HUES6 (cell line): ENCODE measurements at regions not wholly inside any gene's neighbourhood (a gene's known extent, or its start where the extent isn't known, plus 50 kb on each side); places are given as distances from the start of the nearest gene placed in this dataset.

Experiments used
- H3K27ac ChIP-seq: 2 replicates; pipeline ENCODE4 v1.7.0; 2013; ENCODE audit warnings: low read depth, mild to moderate bottlenecking, low read length, inconsistent platforms
- H3K27me3 ChIP-seq: 2 replicates; pipeline ENCODE4 v1.6.1; 2013; ENCODE audit warnings: low read length; ENCODE audit not compliant: control insufficient read depth, insufficient read depth
- H3K36me3 ChIP-seq: 2 replicates; pipeline ENCODE4 v1.6.1; 2013; ENCODE audit warnings: low read length; ENCODE audit not compliant: control insufficient read depth, insufficient read depth
- H3K4me1 ChIP-seq: 2 replicates; pipeline ENCODE4 v1.6.1; 2013; ENCODE audit warnings: low read length; ENCODE audit not compliant: control insufficient read depth, insufficient read depth
- H3K4me3 ChIP-seq: 2 replicates; pipeline ENCODE4 v1.5.1; 2013; ENCODE audit warnings: low read depth, low read length
- H3K9ac ChIP-seq: one replicate; pipeline ENCODE4 v1.6.1; 2013; ENCODE audit warnings: mild to moderate bottlenecking, low read length
- H3K9me3 ChIP-seq: 2 replicates; pipeline ENCODE4 v1.6.1; 2013; ENCODE audit warnings: low read depth, low read length; ENCODE audit not compliant: control insufficient read depth, insufficient read depth

GRCh38 chr2:199684168-199684567, 166.8 kb downstream of the FTCDNL1 start:
- H3K27ac ChIP-seq = no peak overlapping the region
- H3K4me3 ChIP-seq = no peak overlapping the region
- H3K27me3 ChIP-seq = no peaks in the 10 kb centered on the region
- no peaks in the 10 kb centered on the region for H3K4me1 ChIP-seq
- no peaks in the 10 kb centered on the region for H3K9me3 ChIP-seq
- H3K36me3 ChIP-seq = no peaks in the 10 kb centered on the region
- H3K9ac ChIP-seq = no peak overlapping the region

DNA sequence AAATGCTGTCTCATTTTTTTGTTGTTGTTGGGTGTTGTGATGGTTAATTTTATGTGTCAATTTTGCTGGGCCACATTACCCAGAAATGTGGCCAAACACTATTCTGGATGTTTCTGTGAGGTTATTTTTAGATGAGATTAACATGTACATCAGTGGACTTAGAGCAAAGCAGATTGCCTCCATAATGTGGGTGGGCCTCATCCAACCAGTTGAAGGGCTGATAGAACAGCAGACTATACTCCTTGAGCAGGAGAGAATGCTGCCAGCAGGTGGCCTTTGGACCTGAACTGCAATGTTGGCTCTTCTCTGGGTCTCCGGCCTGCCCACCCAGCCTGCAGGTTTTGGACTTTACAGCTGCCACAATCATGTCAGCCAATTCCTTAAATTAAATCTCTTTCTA, 169.0 kb downstream of the FTCDNL1 start:
- no peaks in the 10 kb centered on the region for H3K36me3 ChIP-seq
- no peaks in the 10 kb centered on the region for H3K4me1 ChIP-seq
- no peak overlapping the region for H3K9ac ChIP-seq
- no peaks in the 10 kb centered on the region for H3K9me3 ChIP-seq
- no peak overlapping the region for H3K4me3 ChIP-seq
- H3K27me3 ChIP-seq = no peaks in the 10 kb centered on the region
- no peak overlapping the region for H3K27ac ChIP-seq

DNA sequence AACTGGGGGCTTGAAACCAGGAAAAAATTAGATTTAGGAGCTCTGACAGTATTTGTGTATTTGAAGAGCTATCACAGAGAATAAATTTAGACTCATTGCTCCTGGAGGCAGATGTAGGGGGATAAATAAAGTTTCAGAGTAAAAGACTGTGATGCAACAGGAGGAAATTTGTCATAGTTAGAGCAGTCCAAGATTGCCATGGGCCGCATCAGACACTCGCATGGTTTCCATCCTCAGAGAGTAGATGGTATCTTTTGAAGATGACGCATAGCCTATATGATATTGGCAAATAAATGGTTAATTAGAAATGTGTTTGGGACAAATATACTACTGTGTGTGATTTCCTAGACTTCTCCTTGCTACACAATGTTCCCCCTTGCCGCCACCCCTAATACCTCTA, 170.5 kb downstream of the FTCDNL1 start:
- Histone ChIP-seq H3K27ac (no peak overlapping the region), H3K27me3 (no peaks in the 10 kb centered on the region), H3K4me3 (no peak overlapping the region), H3K36me3 (no peaks in the 10 kb centered on the region), H3K9me3 (no peaks in the 10 kb centered on the region), H3K9ac (no peak overlapping the region), H3K4me1 (no peaks in the 10 kb centered on the region)

DNA sequence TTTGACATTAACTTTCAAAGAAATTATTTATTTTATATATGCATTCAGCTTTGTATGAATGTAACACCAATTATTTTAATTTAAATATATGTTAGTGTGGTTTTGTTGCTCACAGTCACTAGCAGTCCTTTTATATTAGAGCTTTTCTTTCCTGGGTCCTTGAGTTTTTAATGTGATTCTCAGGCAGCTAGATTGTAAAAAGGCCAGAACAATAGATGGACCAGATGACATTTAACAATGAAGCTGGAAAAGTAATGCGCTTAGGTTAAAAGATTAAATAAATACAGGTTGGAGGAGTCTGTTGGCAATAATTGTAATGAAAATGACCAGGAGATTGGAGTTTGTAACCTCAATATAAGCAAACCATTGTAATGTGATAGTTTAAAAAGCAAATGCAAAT, 171.1 kb downstream of the FTCDNL1 start:
- Histone ChIP-seq H3K9me3 (no peaks in the 10 kb centered on the region), H3K27me3 (no peaks in the 10 kb centered on the region), H3K4me3 (no peak overlapping the region), H3K9ac (no peak overlapping the region), H3K27ac (no peak overlapping the region), H3K36me3 (no peaks in the 10 kb centered on the region), H3K4me1 (no peaks in the 10 kb centered on the region)

DNA sequence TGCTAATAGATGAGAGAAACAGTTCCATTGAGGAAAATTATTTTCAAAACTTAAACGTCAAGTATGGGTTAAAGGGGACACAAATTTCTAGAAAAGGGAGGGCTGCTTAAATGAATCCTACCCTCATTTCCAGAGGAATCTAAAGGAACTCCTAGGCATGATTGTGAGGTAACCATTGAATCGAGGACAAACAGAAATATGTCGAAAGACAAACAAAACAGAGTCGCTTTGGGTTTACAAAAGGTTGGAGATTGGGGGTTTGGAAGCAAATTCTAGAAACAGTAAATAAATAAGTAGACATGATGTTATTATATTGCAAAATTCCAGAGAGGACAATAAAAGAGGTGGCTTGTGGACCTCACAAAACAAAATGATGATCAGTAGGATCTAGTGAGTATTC, 173.1 kb downstream of the FTCDNL1 start:
- Histone ChIP-seq H3K4me3 (no peak overlapping the region), H3K4me1 (no peaks in the 10 kb centered on the region), H3K9ac (no peak overlapping the region), H3K27me3 (no peaks in the 10 kb centered on the region), H3K36me3 (no peaks in the 10 kb centered on the region), H3K27ac (no peak overlapping the region), H3K9me3 (no peaks in the 10 kb centered on the region)

DNA sequence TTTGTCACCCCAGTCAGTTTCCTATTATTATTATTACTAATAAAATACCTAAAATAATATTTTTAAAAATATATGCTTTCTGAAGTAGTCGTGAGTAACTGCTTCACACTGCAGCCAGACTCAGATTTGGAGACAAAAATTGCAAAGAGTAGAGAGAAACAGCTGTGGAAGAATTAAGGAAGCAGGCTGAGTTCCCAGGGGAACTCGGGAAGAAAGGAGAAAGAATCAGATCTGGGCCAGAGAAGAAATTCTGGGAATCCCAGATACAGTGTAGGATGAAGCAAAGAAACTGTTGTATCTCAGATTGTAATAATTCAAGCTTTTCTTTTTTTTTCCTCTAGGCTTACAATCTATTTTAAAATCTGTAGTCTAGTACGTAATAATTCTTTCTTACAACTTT, 182.3 kb downstream of the FTCDNL1 start:
- Histone ChIP-seq H3K9me3 (no peaks in the 10 kb centered on the region), H3K4me1 (no peaks in the 10 kb centered on the region), H3K27ac (no peak overlapping the region), H3K27me3 (no peaks in the 10 kb centered on the region), H3K4me3 (no peak overlapping the region), H3K36me3 (no peaks in the 10 kb centered on the region), H3K9ac (no peak overlapping the region)

GRCh38 chr2:199663157-199663556, 187.8 kb downstream of the FTCDNL1 start:
- Histone ChIP-seq H3K9ac (no peak overlapping the region), H3K27me3 (peaks cover 11% of the 10 kb centered on the region), H3K9me3 (no peaks in the 10 kb centered on the region), H3K4me3 (no peak overlapping the region), H3K36me3 (no peaks in the 10 kb centered on the region), H3K4me1 (0 out of 2 replicates have a peak, but pooled peaks cover 8% of the 10 kb centered on the region), H3K27ac (no peak overlapping the region)

- no peak overlapping the region for H3K4me3 ChIP-seq
- H3K9me3 ChIP-seq = no peaks in the 10 kb centered on the region
- H3K9ac ChIP-seq = no peak overlapping the region
- 0 out of 2 replicates have a peak, but pooled peaks cover 8% of the 10 kb centered on the region for H3K4me1 ChIP-seq
- no peak overlapping the region for H3K27ac ChIP-seq
- no peaks in the 10 kb centered on the region for H3K36me3 ChIP-seq
- peaks cover 11% of the 10 kb centered on the region for H3K27me3 ChIP-seq
Observed at GRCh38 chr2:199662255-199662654, 188.7 kb downstream of the FTCDNL1 start.

DNA sequence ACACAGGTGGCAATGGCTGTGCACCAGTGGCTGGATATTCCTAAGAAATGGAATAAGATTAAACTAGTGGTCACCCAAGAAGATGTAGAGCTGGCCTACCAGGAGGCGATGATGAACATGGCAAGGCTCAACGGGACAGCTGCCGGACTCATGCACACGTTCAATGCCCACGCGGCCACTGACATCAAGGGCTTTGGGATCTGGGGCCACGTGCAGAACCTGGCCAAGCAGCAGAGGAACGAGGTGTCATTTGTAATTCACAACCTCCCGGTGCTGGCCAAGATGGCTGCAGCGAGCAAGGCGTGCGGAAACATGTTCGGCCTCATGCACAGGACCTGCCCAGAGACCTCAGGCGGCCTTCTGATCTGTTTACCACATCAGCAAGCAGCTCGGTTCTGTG, 190.8 kb downstream of the FTCDNL1 start:
- no peaks in the 10 kb centered on the region for H3K36me3 ChIP-seq
- H3K27me3 ChIP-seq = peaks cover 11% of the 10 kb centered on the region
- no peaks in the 10 kb centered on the region for H3K9me3 ChIP-seq
- no peak overlapping the region for H3K4me3 ChIP-seq
- H3K4me1 ChIP-seq = 0 out of 2 replicates have a peak, but pooled peaks cover 8% of the 10 kb centered on the region
- H3K27ac ChIP-seq = no peak overlapping the region
- no peak overlapping the region for H3K9ac ChIP-seq

DNA sequence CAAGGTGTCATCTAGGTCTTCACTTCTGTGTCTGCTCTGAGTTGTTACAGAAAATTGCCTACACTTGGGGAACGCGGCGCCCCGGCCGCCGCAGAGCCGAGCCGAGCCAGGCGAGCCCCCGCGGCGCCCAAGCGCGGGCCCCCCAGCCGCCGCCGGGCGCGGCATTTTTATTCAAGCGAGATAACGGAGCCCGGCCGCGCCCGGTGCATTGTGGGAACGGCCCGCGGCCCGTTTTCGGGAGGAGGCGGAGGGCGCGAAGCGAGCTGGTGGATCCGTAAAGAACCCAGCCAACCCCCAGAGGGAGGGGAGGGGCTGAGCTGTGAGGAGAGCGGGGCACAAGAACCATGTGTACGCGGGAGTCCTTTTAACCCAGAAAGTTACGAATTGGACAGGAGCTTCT, 191.8 kb downstream of the FTCDNL1 start:
- Histone ChIP-seq H3K36me3 (no peaks in the 10 kb centered on the region), H3K9me3 (peaks cover 1% of the 10 kb centered on the region; the same call in 1 of the 2 replicates), H3K9ac (peak overlapping the region; percentile 46), H3K4me1 (0 out of 2 replicates have a peak, but pooled peaks cover 8% of the 10 kb centered on the region), H3K27ac (no peak overlapping the region), H3K27me3 (peaks cover 11% of the 10 kb centered on the region), H3K4me3 (peak overlapping the region; percentile 57)

GRCh38 chr2:199646439-199646838, 188.7 kb upstream of the SATB2 start:
- H3K9ac ChIP-seq = no peak overlapping the region
- H3K27me3 ChIP-seq = no peaks in the 10 kb centered on the region
- H3K27ac ChIP-seq = no peak overlapping the region
- H3K4me3 ChIP-seq = no peak overlapping the region
- H3K36me3 ChIP-seq = no peaks in the 10 kb centered on the region
- H3K4me1 ChIP-seq = no peaks in the 10 kb centered on the region
- H3K9me3 ChIP-seq = no peaks in the 10 kb centered on the region

DNA sequence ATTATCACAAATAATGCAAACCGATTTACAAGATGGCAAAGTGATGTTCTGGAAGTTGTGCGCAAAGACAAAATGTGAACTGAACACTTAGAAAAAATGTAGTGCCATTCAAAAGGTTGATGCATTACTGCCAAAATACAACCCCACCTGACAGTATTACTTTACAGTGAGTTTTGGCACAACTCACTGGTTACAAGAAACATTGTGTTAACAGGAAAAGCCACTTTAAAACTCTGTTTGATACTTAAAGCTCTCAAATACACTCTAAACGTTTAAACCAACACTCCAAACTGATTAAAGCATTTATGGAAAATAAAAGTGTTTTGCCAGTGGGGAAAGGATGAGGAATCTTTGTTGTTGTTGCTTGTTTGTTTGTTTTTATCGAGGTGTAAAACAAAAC, 173.4 kb upstream of the SATB2 start:
- Histone ChIP-seq H3K4me1 (0 out of 2 replicates have a peak, but pooled peaks cover 6% of the 10 kb centered on the region), H3K36me3 (no peaks in the 10 kb centered on the region), H3K9me3 (no peaks in the 10 kb centered on the region), H3K4me3 (no peak overlapping the region), H3K27ac (no peak overlapping the region), H3K27me3 (no peaks in the 10 kb centered on the region), H3K9ac (no peak overlapping the region)
